Upper lobe of right lung (tissue), 1 donor: ENCODE measurements at regions not wholly inside any gene's neighbourhood (a gene's known extent, or its start where the extent isn't known, plus 50 kb on each side); places are given as distances from the start of the nearest gene placed in this dataset.

ENCODE experiments used
- ATAC-seq: fragments of 200-7000 bp; cut with Tn5 transposase; one replicate; pipeline ENCODE4 v1.9.1; 2020; ENCODE audit warnings: mild to moderate bottlenecking, moderate library complexity
- DNase-seq: peaks from one replicate; pipeline ENCODE4 v3.0.0-alpha.2; 2020
- H3K27ac ChIP-seq: fragments of 200-600 bp; one replicate; pipeline ENCODE4 v1.8.0; 2022
- H3K27me3 ChIP-seq: fragments of 200-600 bp; one replicate; pipeline ENCODE4 v1.8.0; 2022; ENCODE audit warnings: mild to moderate bottlenecking
- H3K36me3 ChIP-seq: fragments of 200-600 bp; one replicate; pipeline ENCODE4 v1.8.0; 2022
- H3K4me1 ChIP-seq: fragments of 200-600 bp; one replicate; pipeline ENCODE4 v1.8.0; 2022
- H3K4me3 ChIP-seq: fragments of 200-600 bp; one replicate; pipeline ENCODE4 v1.8.0; 2022; ENCODE audit warnings: mild to moderate bottlenecking
- H3K9me3 ChIP-seq: fragments of 200-600 bp; one replicate; pipeline ENCODE4 v1.8.0; 2022
- CTCF ChIP-seq: fragments of 200-600 bp; IDR thresholded peaks from one replicate; pipeline ENCODE4 v1.8.0; 2022; ENCODE audit warnings: antibody characterized with exemption
- intact Hi-C: fragments of 100-400 bp; cut with DNase I; formaldehyde crosslinking; loops from one replicate; pipeline ENCODE4 v1.11.0; 2022
- donor health status: DM: no; HTN: yes; CAD: no; lungs with severe emphysema.

GRCh38 chr20:47418069-47418757 lies 61.7 kb upstream of the ZMYND8 start:
- DNase-seq (no peak), ATAC-seq (no peak)
- Histone ChIP-seq H3K36me3 (no peaks in the 10 kb centered on the region), H3K4me1 (peaks cover 10% of the 10 kb centered on the region), H3K9me3 (no peaks in the 10 kb centered on the region), H3K27ac (no peak overlapping the region), H3K27me3 (no peaks in the 10 kb centered on the region), H3K4me3 (no peak overlapping the region)
- no peak for TF ChIP-seq CTCF
- intact Hi-C loops: no loop called here

GRCh38 chr20:47419953-47420514 lies 63.5 kb upstream of the ZMYND8 start:
- no peaks in the 10 kb centered on the region for H3K27me3 ChIP-seq
- H3K9me3 ChIP-seq: no peaks in the 10 kb centered on the region
- ATAC-seq: no peak
- intact Hi-C loops: no loop called here
- peaks cover 3% of the 10 kb centered on the region for H3K4me1 ChIP-seq
- H3K27ac ChIP-seq: no peak overlapping the region
- no peak for DNase-seq
- H3K36me3 ChIP-seq: no peaks in the 10 kb centered on the region
- no peak overlapping the region for H3K4me3 ChIP-seq
- TF ChIP-seq CTCF: no peak

- no peak for DNase-seq
- ATAC-seq: no peak
- TF ChIP-seq CTCF: no peak
- Histone ChIP-seq H3K4me3 (no peak overlapping the region), H3K27ac (no peak overlapping the region), H3K27me3 (no peaks in the 10 kb centered on the region), H3K9me3 (no peaks in the 10 kb centered on the region), H3K4me1 (no peaks in the 10 kb centered on the region), H3K36me3 (no peaks in the 10 kb centered on the region)
- intact Hi-C loops: no loop called here
These were observed 64.6 kb upstream of the ZMYND8 start for GRCh38 chr20:47421076-47421475.

GRCh38 chr20:47423586-47423985 lies 67.1 kb upstream of the ZMYND8 start:
- Histone ChIP-seq H3K27ac (no peak overlapping the region), H3K9me3 (peaks cover 6% of the 10 kb centered on the region), H3K4me1 (no peaks in the 10 kb centered on the region), H3K36me3 (no peaks in the 10 kb centered on the region), H3K4me3 (no peak overlapping the region), H3K27me3 (no peaks in the 10 kb centered on the region)
- intact Hi-C loops: no loop called here
- DNase-seq (no peak), ATAC-seq (no peak)
- no peak for TF ChIP-seq CTCF

- no peak for ATAC-seq
- intact Hi-C loops: no loop called here
- Histone ChIP-seq H3K4me1 (peaks cover 3% of the 10 kb centered on the region), H3K27me3 (no peaks in the 10 kb centered on the region), H3K4me3 (no peak overlapping the region), H3K36me3 (no peaks in the 10 kb centered on the region), H3K27ac (no peak overlapping the region), H3K9me3 (peaks cover 6% of the 10 kb centered on the region)
- DNase-seq: no peak
- TF ChIP-seq CTCF: no peak
These were observed 70.6 kb upstream of the ZMYND8 start for GRCh38 chr20:47427067-47427466.
